A673 (cell line): ENCODE measurements at regions not wholly inside any gene's neighbourhood (a gene's known extent, or its start where the extent isn't known, plus 50 kb on each side); places are given as distances from the start of the nearest gene placed in this dataset.
"Not testable (repeated sequence)": the region's sequence is repeated elsewhere in the genome, so short reads cannot be mapped to it uniquely, and the experiment has no call there.

Experiments used
- EZH2 ChIP-seq: fragments of 200-600 bp; sonication (generic); IDR thresholded peaks from 2 replicates; pipeline ENCODE4 v1.6.1; 2017; ENCODE audit warnings: borderline replicate concordance, low read depth, mild to moderate bottlenecking, mixed read lengths, antibody characterized with exemption, low read length; ENCODE audit not compliant: poor library complexity, severe bottlenecking
- TF ChIP-seq, protein P1 (sequence below): fragments of 300-800, 200-600 bp; sonication (generic); conservative IDR thresholded peaks from 2 replicates; pipeline ENCODE4 v1.5.1; 2017; ENCODE audit warnings: low read depth, mild to moderate bottlenecking, antibody characterized with exemption, low read length, moderate library complexity, mixed read lengths

DNA sequence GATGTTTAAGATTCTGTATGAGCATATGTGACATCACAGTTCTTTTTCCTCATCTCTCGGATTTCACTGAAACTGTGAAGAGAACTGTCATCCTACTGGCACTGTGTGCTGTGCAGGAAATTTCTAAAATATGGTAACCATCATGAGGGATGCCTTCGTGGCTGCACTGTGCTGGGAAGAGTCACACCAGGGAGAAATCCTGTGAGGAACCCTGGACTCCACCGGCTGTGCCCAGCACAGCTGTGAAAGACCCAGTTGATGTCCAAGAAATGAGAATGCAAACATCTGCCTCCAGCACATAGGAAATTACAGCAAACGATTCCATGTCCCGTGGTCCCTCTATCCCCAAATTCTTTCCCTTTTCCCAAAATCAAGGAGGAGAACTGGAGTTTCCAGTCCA is 475.4 kb downstream of the GOLGA6L6 start:
- TF ChIP-seq, protein P1, sequence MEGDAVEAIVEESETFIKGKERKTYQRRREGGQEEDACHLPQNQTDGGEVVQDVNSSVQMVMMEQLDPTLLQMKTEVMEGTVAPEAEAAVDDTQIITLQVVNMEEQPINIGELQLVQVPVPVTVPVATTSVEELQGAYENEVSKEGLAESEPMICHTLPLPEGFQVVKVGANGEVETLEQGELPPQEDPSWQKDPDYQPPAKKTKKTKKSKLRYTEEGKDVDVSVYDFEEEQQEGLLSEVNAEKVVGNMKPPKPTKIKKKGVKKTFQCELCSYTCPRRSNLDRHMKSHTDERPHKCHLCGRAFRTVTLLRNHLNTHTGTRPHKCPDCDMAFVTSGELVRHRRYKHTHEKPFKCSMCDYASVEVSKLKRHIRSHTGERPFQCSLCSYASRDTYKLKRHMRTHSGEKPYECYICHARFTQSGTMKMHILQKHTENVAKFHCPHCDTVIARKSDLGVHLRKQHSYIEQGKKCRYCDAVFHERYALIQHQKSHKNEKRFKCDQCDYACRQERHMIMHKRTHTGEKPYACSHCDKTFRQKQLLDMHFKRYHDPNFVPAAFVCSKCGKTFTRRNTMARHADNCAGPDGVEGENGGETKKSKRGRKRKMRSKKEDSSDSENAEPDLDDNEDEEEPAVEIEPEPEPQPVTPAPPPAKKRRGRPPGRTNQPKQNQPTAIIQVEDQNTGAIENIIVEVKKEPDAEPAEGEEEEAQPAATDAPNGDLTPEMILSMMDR: not testable (repeated sequence)
- not testable (repeated sequence) for TF ChIP-seq EZH2
